OCI-LY7 (cell line): ENCODE measurements at regions not wholly inside any gene's neighbourhood (a gene's known extent, or its start where the extent isn't known, plus 50 kb on each side); places are given as distances from the start of the nearest gene placed in this dataset.

Experiments
- BruUV-seq: library from RNA; stranded (reverse); fragments of 400-500 nt; replicated peaks from 2 replicates; lab custom pipeline; 2021; lab: Mats Ljungman, UMichigan
- CTCF ChIA-PET: fragments of 300-600 bp; sonication (Branson Sonifier 250); formaldehyde crosslinking; loops from one replicate; lab custom pipeline; 2022; ENCODE audit warnings: antibody characterized with exemption; ENCODE audit not compliant: unreplicated experiment; lab: Charles Lee
- POLR2A ChIA-PET: fragments of 300-600 bp; sonication (Branson Sonifier 250); formaldehyde crosslinking; loops from one replicate; lab custom pipeline; 2022; ENCODE audit warnings: antibody characterized with exemption; lab: Charles Lee
- DNase-seq: peaks from one replicate; pipeline ENCODE4 v3.0.0-alpha.2; 2015; ENCODE audit warnings: low spot score
- H2AFZ ChIP-seq: fragments of 200-600 bp; sonication (generic), shearing (Covaris generic); 2 replicates; pipeline ENCODE4 v1.6.1; 2014; ENCODE audit warnings: mild to moderate bottlenecking, antibody characterized with exemption, low read length, moderate library complexity
- H3K27ac ChIP-seq: fragments of 200-600 bp; sonication (generic); 2 replicates; pipeline ENCODE4 v1.5.1; 2014; ENCODE audit warnings: mixed run types, low read depth, mild to moderate bottlenecking, moderate library complexity, low read length, inconsistent platforms; ENCODE audit not compliant: poor library complexity, severe bottlenecking
- H3K36me3 ChIP-seq: fragments of 200-600 bp; sonication (generic); 2 replicates; pipeline ENCODE4 v1.6.1; 2014; ENCODE audit warnings: mild to moderate bottlenecking, antibody characterized with exemption, low read length, moderate library complexity, mixed read lengths; ENCODE audit not compliant: insufficient read depth
- H3K4me1 ChIP-seq: fragments of 200-600 bp; sonication (generic); 2 replicates; pipeline ENCODE4 v1.5.1; 2014; ENCODE audit warnings: mild to moderate bottlenecking, low read length; ENCODE audit not compliant: insufficient read depth, poor library complexity, severe bottlenecking
- H3K4me2 ChIP-seq: fragments of 200-600 bp; sonication (generic); 2 replicates; pipeline ENCODE4 v1.6.1; 2014; ENCODE audit warnings: mild to moderate bottlenecking, low read length
- H3K4me3 ChIP-seq: fragments of 200-600 bp; sonication (generic); 2 replicates; pipeline ENCODE4 v1.5.1; 2014; ENCODE audit warnings: mild to moderate bottlenecking, low read depth, low read length; ENCODE audit not compliant: poor library complexity, severe bottlenecking
- H3K79me2 ChIP-seq: fragments of 200-600 bp; sonication (generic); 2 replicates; pipeline ENCODE4 v1.6.1; 2016; ENCODE audit warnings: low read depth, mild to moderate bottlenecking, low read length, moderate library complexity, mixed read lengths; ENCODE audit not compliant: insufficient read depth
- H3K9me2 ChIP-seq: fragments of 200-600 bp; sonication (generic); 2 replicates; pipeline ENCODE4 v1.6.1; 2016; ENCODE audit warnings: mild to moderate bottlenecking, low read length, mixed read lengths; ENCODE audit not compliant: insufficient read depth
- H3K9me3 ChIP-seq: fragments of 200-600 bp; sonication (generic); 2 replicates; pipeline ENCODE4 v1.6.1; 2014; ENCODE audit warnings: mild to moderate bottlenecking, mixed run types, low read length, mixed read lengths
- H4K20me1 ChIP-seq: fragments of 200-600 bp; sonication (generic); 2 replicates; pipeline ENCODE4 v1.6.1; 2014; ENCODE audit warnings: mild to moderate bottlenecking, antibody characterized with exemption, low read length, moderate library complexity, mixed read lengths; ENCODE audit not compliant: insufficient read depth
- CTCF ChIP-seq: fragments of 200-600 bp; sonication (generic); conservative IDR thresholded peaks from 2 replicates; pipeline ENCODE4 v1.5.1; 2014; ENCODE audit warnings: mild to moderate bottlenecking, antibody characterized with exemption, low read length, moderate library complexity, mixed read lengths
- EZH2phosphoT487 ChIP-seq: fragments of 200-600 bp; sonication (generic); IDR thresholded peaks from 2 replicates; pipeline ENCODE4 v1.6.1; 2018; ENCODE audit warnings: low read depth, borderline replicate concordance, mild to moderate bottlenecking, mixed run types, antibody characterized with exemption, low read length, moderate library complexity, mixed read lengths
- intact Hi-C: fragments of 100-400 bp; cut with micrococcal nuclease; formaldehyde crosslinking; loops from one replicate; pipeline ENCODE4 v1.10.0; 2022; ENCODE audit not compliant: unreplicated experiment

DNA sequence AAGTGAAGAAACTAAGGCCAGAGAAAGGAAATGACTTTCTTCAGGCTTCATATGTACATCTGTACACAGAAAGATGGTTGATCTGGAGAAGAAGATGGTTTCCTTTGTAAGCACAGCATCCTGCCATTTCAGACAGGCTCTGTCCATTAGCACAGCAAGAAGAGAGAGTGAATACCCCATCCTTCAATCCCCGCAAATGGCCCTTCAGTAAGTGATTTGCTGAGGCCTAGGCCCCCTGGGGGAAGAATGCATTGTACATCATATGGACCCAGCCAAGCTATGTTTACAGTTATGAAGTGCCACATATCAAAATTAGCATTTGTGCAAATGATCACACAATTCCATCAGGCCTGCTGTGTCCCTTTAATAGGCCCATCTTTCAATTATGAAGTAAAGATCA, 657.4 kb downstream of the BRINP1 start:
- Histone ChIP-seq H3K27ac (no peak overlapping the region), H3K4me2 (no peak overlapping the region)

GRCh38 chr9:118721276-118721675, 648.0 kb downstream of the BRINP1 start:
- ChIA-PET CTCF (no interaction called here), POLR2A (interaction anchor here (0.6 kb wide), 1 partner anchor 142 kb away, joined by 3 read pairs; no protein-coding TSS in a partner anchor)
- Histone ChIP-seq H3K9me3 (no peaks in the 10 kb centered on the region), H3K4me2 (no peak overlapping the region), H3K27ac (no peak overlapping the region), H3K9me2 (no peaks in the 10 kb centered on the region), H2AFZ (no peak overlapping the region), H3K36me3 (no peaks in the 10 kb centered on the region), H3K79me2 (no peaks in the 10 kb centered on the region), H3K4me3 (no peak overlapping the region), H4K20me1 (no peaks in the 10 kb centered on the region), H3K4me1 (no peaks in the 10 kb centered on the region)
- TF ChIP-seq CTCF = no peak
- TF ChIP-seq EZH2phosphoT487 = no peak
- DNase-seq = no peak
- BruUV-seq = no TSS peak
- intact Hi-C loops = no loop called here

More for the DNA sequence above, 657.4 kb downstream of the BRINP1 start:
- Histone ChIP-seq H3K9me3 (no peaks in the 10 kb centered on the region), H2AFZ (no peak overlapping the region), H3K9me2 (no peaks in the 10 kb centered on the region), H4K20me1 (no peaks in the 10 kb centered on the region), H3K4me1 (no peaks in the 10 kb centered on the region), H3K4me3 (no peak overlapping the region), H3K36me3 (no peaks in the 10 kb centered on the region), H3K79me2 (no peaks in the 10 kb centered on the region)
- CTCF ChIA-PET = no interaction called here
- intact Hi-C loops = no loop called here
- POLR2A ChIA-PET = interaction anchor here (0.6 kb wide), 2 partner anchors 32 to 1441 kb away, joined by 3 read pairs; no protein-coding TSS in a partner anchor
- TF ChIP-seq EZH2phosphoT487 = no peak
- no peak for TF ChIP-seq CTCF
- no peak for DNase-seq
- no TSS peak for BruUV-seq

- no peaks in the 10 kb centered on the region for H3K4me1 ChIP-seq
- ChIA-PET CTCF (no interaction called here), POLR2A (interaction anchor here (0.6 kb wide), 1 partner anchor 143 kb away, joined by 3 read pairs; no protein-coding TSS in a partner anchor)
- no TSS peak for BruUV-seq
- no peak for TF ChIP-seq CTCF
- no peak for TF ChIP-seq EZH2phosphoT487
- intact Hi-C loops = no loop called here
- no peaks in the 10 kb centered on the region for H3K9me3 ChIP-seq
- H3K27ac ChIP-seq = no peak overlapping the region
- H3K4me2 ChIP-seq = no peak overlapping the region
- H2AFZ ChIP-seq = no peak overlapping the region
- no peaks in the 10 kb centered on the region for H3K36me3 ChIP-seq
- no peaks in the 10 kb centered on the region for H4K20me1 ChIP-seq
- no peaks in the 10 kb centered on the region for H3K9me2 ChIP-seq
- no peak for DNase-seq
- no peak overlapping the region for H3K4me3 ChIP-seq
- no peaks in the 10 kb centered on the region for H3K79me2 ChIP-seq
Observed at GRCh38 chr9:118721923-118722322, 647.3 kb downstream of the BRINP1 start.
